ENCODE measurements at regions not wholly inside any gene's neighbourhood (a gene's known extent, or its start where the extent isn't known, plus 50 kb on each side); places are given as distances from the start of the nearest gene placed in this dataset.

DNA sequence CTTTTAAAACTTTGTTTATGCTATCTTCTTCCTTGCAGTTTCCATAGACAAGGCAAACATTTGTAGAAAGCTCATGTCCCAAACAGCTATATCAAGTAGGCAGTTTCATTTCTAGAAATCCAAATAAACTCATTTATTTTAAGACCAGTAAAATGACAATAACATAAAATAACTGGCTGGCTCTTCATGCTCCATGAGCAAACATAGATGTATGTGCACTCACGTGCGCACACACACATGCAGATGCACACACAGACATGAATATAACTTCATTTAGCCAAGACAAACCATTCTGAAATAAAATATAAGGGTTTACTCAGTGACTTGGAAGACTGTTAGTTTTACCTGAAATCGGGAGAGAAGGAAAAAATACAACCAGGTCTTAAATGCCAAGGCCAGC lies 176.5 kb upstream of the GAS1 start:
- no peaks in the 10 kb centered on the region for H3K79me2 ChIP-seq (ENCODE audit: low read depth)
- no peak overlapping the region for H2AFZ ChIP-seq
- H3K4me2 ChIP-seq: no peak overlapping the region
- H3K36me3 ChIP-seq (ENCODE audit: low read depth): no peaks in the 10 kb centered on the region
- H3K27me3 ChIP-seq (ENCODE audit: insufficient read depth, low read depth): no peaks in the 10 kb centered on the region
- peaks cover 21% of the 10 kb centered on the region for H3K4me1 ChIP-seq (replicated peaks; ENCODE audit: insufficient read depth)
- ChIA-PET CTCF (no interaction called here), POLR2A (ENCODE audit: unreplicated experiment) (no interaction called here)
- DNase-seq: no peak
- H3K27ac ChIP-seq: 0 out of 2 replicates have a peak overlapping the region, but pooled peaks have one; percentile 3
- H3K9me2 ChIP-seq (ENCODE audit: insufficient read depth): no peaks in the 10 kb centered on the region
- H3F3A ChIP-seq (ENCODE audit: insufficient read depth, low read depth): no peaks in the 10 kb centered on the region
- intact Hi-C loops (cut with micrococcal nuclease; ENCODE audit: unreplicated experiment): no loop called here
- H3K4me3 ChIP-seq: no peak overlapping the region
- no TSS peak for BruUV-seq (replicated peaks)
- H3K9me3 ChIP-seq (ENCODE audit: insufficient read depth, low read depth): no peaks in the 10 kb centered on the region
- no peaks in the 10 kb centered on the region for H4K20me1 ChIP-seq (ENCODE audit: insufficient read depth)
- TF ChIP-seq EZH2 (IDR thresholded peaks at IDR 0.05; ENCODE audit: low read depth): no peak
- TF ChIP-seq, protein P1, sequence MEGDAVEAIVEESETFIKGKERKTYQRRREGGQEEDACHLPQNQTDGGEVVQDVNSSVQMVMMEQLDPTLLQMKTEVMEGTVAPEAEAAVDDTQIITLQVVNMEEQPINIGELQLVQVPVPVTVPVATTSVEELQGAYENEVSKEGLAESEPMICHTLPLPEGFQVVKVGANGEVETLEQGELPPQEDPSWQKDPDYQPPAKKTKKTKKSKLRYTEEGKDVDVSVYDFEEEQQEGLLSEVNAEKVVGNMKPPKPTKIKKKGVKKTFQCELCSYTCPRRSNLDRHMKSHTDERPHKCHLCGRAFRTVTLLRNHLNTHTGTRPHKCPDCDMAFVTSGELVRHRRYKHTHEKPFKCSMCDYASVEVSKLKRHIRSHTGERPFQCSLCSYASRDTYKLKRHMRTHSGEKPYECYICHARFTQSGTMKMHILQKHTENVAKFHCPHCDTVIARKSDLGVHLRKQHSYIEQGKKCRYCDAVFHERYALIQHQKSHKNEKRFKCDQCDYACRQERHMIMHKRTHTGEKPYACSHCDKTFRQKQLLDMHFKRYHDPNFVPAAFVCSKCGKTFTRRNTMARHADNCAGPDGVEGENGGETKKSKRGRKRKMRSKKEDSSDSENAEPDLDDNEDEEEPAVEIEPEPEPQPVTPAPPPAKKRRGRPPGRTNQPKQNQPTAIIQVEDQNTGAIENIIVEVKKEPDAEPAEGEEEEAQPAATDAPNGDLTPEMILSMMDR (conservative IDR thresholded peaks at IDR 0.05): no peak

DNA sequence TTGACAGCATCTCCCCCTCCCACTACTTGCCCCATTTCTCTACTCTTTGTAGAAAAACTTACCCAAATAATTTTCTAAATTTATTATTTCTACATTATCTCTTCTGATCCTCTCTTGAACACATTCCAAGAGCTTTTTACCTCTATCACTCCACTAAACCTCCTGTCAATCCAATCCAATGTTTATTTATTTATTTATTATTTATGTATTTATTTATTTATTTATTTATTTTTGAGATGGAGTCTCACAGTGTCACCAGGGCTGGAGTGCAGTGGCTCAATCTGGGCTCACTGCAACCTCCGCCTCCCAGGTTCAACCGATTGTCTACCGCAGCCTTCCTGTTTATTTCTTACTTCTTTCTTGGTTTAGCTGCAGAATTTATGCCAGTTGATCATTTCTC lies 178.5 kb upstream of the GAS1 start:
- Histone ChIP-seq H3K4me3 (no peak overlapping the region), H3K79me2 (ENCODE audit: low read depth) (no peaks in the 10 kb centered on the region), H3K4me1 (replicated peaks; ENCODE audit: insufficient read depth) (peaks cover 14% of the 10 kb centered on the region), H2AFZ (no peak overlapping the region), H3F3A (ENCODE audit: insufficient read depth, low read depth) (no peaks in the 10 kb centered on the region), H3K27me3 (ENCODE audit: insufficient read depth, low read depth) (no peaks in the 10 kb centered on the region), H3K36me3 (ENCODE audit: low read depth) (no peaks in the 10 kb centered on the region), H3K9me3 (ENCODE audit: insufficient read depth, low read depth) (no peaks in the 10 kb centered on the region), H3K9me2 (ENCODE audit: insufficient read depth) (no peaks in the 10 kb centered on the region), H3K4me2 (no peak overlapping the region), H4K20me1 (ENCODE audit: insufficient read depth) (no peaks in the 10 kb centered on the region), H3K27ac (no peak overlapping the region)
- intact Hi-C loops (cut with micrococcal nuclease; ENCODE audit: unreplicated experiment): no loop called here
- ChIA-PET CTCF (no interaction called here), POLR2A (ENCODE audit: unreplicated experiment) (no interaction called here)
- no TSS peak for BruUV-seq (replicated peaks)
- TF ChIP-seq, protein P1 (conservative IDR thresholded peaks at IDR 0.05): no peak
- no peak for TF ChIP-seq EZH2 (IDR thresholded peaks at IDR 0.05; ENCODE audit: low read depth)
- DNase-seq: no peak

DNA sequence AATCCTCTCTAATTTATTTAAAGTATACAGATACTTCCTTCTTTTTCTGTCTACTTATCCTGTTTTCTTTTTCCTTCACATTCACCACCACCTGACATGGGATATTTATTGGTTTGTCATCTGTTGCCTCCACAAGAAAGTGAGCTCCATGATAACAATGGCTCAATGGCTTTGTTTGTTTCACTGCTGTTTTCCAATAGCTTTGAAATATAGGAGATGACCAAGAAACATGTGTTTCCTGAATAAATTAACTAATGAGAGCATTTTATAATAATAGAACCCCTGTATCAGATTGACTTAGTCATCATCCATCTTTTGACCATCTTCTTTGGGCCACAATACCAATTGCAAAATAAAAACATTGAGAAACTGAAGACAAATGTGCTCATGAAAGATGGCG lies 180.2 kb upstream of the GAS1 start:
- no peak overlapping the region for H2AFZ ChIP-seq
- CTCF ChIA-PET: no interaction called here
- no peaks in the 10 kb centered on the region for H3F3A ChIP-seq (ENCODE audit: insufficient read depth, low read depth)
- no peaks in the 10 kb centered on the region for H3K79me2 ChIP-seq (ENCODE audit: low read depth)
- H4K20me1 ChIP-seq (ENCODE audit: insufficient read depth): no peaks in the 10 kb centered on the region
- no peaks in the 10 kb centered on the region for H3K36me3 ChIP-seq (ENCODE audit: low read depth)
- H3K9me3 ChIP-seq (ENCODE audit: insufficient read depth, low read depth): no peaks in the 10 kb centered on the region
- H3K27ac ChIP-seq: no peak overlapping the region
- H3K4me2 ChIP-seq: no peak overlapping the region
- POLR2A ChIA-PET (ENCODE audit: unreplicated experiment): no interaction called here
- intact Hi-C loops (cut with micrococcal nuclease; ENCODE audit: unreplicated experiment): no loop called here
- H3K9me2 ChIP-seq (ENCODE audit: insufficient read depth): no peaks in the 10 kb centered on the region
- H3K27me3 ChIP-seq (ENCODE audit: insufficient read depth, low read depth): no peaks in the 10 kb centered on the region
- no peak overlapping the region for H3K4me3 ChIP-seq
- BruUV-seq (replicated peaks): no TSS peak
- DNase-seq: no peak
- H3K4me1 ChIP-seq (replicated peaks; ENCODE audit: insufficient read depth): peaks cover 13% of the 10 kb centered on the region
- no peak for TF ChIP-seq EZH2 (IDR thresholded peaks at IDR 0.05; ENCODE audit: low read depth)
- TF ChIP-seq, protein P1 (conservative IDR thresholded peaks at IDR 0.05): no peak
